GM21717 (cell line): ENCODE measurements at regions not wholly inside any gene's neighbourhood (a gene's known extent, or its start where the extent isn't known, plus 50 kb on each side); places are given as distances from the start of the nearest gene placed in this dataset.
"Not testable (repeated sequence)": the region's sequence is repeated elsewhere in the genome, so short reads cannot be mapped to it uniquely, and the experiment has no call there.

Experiments used
- ATAC-seq: cut with Tn5 transposase; IDR thresholded peaks from one replicate; pipeline ENCODE4 v1.9.1; 2021; ENCODE audit warnings: mild to moderate bottlenecking, moderate library complexity; ENCODE audit not compliant: unreplicated experiment

DNA sequence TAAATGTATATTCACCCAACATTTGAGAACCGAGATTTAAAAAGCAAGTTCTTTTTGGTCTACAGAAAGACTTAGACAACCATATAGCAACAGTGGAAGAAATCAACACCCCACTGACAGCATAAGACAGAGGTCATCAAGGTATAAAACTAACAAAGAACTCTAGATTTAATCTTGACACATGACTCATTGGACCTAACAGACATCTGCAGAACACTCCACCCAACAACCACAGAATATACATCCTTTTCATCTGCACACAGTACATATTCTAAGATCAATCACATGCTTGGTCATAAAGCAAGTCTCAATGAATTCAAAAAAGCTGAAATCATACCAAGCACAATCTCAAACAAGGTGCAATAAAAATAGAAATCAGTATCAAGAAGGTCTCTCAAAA, 65.8 kb downstream of the SPIN4 start:
- no peak for ATAC-seq

DNA sequence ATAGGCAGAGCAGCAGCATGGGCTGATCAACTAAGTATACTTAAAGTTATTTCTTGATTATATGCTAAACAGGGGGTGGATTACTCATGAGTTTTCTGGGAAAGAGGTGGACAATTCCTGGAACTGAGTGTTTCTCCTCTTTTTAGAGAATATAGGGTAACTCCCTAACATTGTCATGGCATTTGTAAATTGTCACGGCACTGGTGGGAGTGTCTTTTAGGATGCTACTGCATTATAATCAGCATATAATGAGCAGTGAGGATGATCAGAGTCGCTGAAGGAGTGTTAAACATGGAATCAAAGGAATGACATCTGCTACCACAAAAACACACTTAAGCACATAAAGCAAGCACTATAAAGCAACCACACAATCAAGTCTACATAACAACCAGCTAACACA, 66.5 kb downstream of the SPIN4 start:
- ATAC-seq: no peak

DNA sequence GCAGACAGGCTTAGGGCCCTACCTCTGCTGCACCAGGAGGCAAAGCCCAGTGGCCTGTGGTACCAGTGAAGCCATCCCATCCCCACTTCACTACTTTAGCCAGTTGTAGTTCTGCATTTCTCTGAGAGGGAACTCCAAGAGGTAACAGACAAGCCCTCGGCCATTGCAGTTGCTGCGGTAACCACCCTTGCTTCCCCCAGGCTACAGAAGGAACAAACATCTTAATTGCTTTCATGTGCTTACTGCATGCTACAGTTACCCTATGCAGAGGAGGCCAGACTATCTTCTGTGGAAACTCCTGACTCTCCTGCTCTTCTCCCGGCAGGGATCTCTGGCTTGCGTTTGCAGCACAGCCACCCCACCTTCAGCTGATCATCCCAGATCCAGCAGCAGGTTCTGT, 67.8 kb downstream of the SPIN4 start:
- no peak for ATAC-seq

DNA sequence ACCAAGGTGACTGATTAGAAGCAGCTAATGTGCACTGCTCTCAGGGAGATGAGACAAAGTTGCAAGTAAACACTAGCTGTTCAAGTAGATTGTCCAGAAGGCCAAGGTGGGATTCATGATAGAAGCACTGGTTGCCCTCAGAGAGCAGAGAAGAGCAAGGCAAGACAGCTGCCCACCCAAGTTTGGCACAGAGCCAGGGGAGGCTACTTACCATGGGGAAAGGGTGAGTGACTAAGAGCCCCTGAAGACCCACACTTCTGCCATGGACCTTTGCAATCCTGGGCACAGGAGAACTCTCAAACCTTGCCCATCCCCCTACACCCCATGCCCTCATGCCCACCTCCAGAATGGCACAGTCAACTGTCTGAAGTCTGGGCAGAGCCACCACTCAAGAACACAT, 68.3 kb downstream of the SPIN4 start:
- ATAC-seq: no peak

DNA sequence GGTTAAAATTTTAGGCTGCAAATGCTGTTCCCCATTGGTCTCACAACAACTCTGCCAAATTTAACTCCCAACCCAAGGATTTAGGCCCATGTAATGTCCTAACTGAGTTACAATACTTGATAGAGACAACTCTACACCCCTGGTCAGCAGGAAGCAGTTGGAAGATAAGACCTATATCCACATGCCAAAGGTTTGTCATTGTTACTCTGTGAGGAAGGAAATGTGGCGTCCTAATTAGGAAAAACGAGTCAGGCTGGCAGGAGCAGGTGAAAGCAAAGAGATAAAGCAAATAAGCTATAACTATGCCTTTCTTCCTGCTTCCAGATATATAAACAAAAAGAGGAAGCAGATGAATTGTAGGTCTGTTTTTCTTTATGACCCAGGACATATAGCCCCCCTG, 69.1 kb downstream of the SPIN4 start:
- no peak for ATAC-seq

DNA sequence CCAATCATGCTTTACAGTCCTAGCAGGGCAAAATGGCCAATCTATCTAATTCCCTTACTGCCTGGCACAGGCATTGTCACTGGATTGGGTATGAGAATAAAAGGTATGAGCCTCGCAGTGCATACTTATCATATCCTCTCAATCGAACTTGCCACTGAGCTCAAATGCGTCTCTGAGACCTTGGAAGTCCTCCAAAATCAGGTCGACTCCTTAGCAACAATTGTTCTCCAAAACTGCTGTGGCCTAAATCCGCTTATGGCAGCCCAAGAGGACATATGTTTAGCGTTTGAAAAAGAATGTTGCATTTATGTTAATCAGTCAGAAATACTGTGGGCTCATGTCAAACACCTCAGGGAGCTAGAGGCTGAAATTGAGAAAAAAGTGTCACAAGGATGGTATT, 69.7 kb downstream of the SPIN4 start:
- ATAC-seq: no peak

DNA sequence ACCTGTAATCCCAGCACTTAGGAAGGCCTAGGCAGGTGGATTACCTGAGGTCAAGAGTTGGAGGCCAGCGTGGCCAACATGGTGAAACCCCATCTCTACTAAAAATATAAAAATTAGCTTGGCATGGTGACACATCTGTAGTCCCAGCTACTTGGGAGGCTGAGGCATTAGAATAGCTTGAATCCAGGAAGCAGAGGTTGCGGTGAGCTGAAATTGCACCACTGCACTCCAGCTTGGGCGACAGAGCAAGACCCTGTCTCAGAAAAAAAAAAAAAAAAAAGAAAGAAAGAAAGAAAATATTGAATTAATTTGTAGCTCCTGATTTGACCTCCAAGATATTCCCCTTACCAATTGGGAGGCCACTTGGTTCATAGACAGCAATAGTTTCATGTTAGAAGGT, 73.7 kb downstream of the SPIN4 start:
- not testable (repeated sequence) for ATAC-seq

DNA sequence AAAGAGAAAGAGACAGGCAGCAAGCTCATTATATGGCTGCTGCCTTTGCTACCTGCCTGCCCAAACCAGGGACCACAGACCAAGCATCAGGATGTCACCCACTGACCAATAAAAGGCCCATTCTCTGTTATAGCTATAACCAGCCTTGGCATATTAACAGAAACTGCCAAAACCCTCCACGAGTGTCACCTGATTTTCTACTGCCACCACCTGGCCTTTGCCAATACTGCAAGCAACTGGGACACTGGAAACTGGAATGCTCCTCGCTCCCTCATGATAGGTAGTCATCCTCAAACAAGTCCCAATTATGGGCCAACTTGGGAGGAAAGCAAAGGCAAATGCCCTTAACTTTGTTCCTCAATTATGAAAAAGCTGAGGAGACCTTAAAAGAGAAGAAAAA, 76.0 kb downstream of the SPIN4 start:
- peak; percentile 76 for ATAC-seq

DNA sequence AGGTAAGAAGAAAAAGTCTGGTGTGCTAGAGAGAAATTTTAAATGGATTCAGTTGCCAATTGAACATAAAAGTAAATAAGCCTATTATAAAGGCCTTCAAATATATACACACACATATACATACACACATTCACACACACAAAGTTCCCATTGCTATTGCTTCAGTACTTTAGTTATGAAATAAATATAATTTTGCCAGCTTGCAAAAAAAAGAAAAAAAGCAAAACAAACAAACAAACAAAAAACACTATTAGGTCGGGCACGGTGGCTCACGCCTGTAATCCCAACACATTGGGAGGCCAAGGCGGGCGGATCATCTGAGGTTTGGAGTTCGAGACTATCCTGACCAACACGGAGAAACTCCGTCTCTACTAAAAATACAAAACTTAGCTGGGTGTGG, 80.3 kb downstream of the SPIN4 start:
- ATAC-seq: no peak

DNA sequence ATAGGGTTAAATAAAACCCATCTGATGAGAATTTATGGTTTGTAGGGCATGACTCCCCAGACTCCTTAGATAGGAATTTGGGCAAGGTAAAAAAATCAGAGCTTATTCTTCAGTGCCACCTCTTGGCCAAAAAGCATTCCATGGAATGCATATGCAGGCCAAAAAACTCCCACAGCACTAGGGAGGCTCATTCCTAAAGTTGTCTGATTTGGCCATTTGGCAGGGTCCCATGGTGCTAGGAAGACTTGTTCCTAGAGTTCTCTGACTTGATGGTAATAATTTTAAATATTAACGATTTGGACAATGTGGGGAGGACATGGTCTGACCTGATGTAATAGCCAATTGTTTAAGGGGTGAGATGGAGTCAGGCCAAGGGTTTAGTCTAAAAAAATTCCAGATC, 93.0 kb downstream of the SPIN4 start:
- no peak for ATAC-seq

DNA sequence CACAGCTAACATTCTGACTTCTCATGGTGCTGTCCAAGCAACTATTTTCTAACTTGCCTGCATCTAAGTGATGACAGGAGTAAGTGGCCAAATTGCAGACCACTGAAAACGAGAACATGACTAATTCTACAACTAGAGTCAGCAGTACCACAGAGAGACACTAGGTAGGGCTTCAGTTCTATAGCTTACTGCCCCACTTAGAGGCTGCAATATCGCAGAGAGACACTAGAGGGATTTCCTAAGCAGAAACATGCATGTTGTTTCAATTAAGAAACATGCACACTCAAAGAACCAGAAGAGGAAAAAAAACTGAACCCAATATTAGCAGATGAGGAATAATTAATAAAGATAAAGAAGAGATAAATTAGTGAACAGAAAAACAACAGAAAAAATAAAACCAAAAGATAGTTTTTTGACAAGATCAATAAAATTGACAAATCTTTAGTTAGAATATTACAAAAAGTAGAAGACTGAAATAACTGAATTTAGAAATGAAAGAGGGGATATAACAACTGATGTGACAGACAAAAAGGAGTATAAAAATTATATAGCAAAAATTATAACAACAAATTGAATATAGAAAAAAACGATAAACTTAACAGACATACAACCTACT, 100.8 kb downstream of the SPIN4 start:
- ATAC-seq: peak; percentile 100

DNA sequence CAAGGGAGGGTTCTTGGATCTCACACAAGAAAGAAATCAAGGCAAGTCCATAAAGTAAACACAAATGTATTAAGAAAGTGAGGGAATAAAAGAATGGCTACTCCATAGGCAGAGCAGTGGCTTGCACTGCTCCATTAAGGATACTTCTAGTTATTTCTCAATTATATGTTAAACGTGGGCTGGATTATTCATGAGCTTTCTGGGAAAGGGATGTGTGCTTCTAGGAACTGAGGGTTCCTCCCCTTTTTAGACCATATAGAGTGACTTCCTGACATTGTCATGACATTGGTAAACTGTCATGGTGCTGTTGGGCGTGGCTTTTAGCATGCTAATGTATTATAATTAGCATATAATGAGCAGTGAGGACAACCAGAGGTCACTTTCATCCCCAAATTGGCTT, 108.4 kb downstream of the SPIN4 start:
- ATAC-seq: not testable (repeated sequence)

DNA sequence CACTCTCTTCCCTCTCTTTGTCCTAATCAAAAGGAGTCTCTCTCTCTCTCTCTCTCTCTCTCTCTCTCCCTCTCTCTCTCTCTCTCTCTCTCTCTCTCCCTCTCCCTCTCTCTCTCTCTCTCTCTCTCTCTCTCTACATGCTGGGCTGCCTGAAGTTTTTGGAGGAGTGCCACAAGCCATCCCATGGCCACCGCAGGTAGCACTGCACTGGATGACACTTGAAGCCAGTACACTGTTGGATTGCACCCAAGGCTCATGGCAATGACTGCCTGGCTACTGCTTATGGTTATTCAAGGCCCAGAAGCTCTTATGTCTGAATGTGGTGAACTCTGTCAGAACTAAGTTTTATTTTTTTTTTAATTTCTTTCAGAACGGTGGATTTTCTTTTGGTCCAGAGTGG, 115.2 kb downstream of the SPIN4 start:
- ATAC-seq: not testable (repeated sequence)

DNA sequence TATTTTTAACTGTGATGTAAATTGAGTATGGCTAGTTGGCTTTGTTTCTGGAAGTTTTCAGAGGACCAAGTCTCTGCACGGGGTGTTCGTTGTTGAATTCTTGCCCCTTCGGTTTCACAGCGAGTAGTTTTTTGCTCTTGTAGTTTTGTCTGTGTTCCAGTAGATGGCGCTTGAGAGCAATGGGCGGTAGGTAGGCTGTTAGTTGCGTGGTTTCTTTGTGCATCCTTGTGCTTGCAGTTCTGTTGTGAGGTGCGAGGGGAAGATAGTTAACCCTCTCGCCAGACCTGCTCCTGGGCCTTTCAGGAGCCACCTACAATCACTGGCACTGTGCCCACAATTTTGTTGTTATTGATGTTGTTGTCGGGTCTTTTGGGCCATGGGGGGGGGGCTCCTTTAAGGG, 118.1 kb downstream of the SPIN4 start:
- ATAC-seq: not testable (repeated sequence)

DNA sequence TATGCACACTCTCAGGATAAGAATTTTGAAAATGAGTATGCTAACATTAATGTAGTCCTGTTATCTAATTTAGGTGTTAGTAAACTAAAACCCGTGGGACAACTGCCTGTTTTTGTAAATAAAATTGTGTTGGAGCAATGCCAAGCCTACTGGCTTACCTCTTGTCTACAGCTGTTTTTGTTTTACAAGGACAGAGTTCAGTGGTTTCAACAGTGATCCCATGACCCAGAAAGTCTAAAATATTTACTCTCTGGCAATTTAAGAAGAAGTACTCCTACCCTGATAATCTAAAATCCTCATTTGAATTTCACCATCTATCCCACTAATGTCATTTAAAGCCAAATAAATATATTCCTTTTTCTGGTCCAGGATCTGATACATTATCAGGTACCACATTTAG, 132.9 kb downstream of the SPIN4 start:
- ATAC-seq: not testable (repeated sequence)

DNA sequence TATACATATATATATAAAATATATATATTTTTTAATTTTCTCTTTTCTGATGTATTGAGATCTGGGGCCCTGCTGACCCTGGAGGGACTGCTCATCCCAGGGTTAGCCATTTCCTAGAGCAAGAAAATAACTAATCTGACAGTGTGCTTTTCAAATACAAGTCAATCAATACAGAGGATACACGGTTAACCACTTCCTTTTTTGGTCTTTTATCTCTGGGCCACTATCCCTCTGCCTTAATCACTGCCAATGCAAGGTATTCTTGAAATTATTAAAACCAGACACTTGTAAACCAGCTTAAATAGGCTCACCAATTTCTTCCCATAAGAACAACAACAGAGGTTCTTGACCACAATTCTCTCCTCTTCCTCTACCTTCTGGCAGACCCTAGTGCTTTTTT, 133.6 kb downstream of the SPIN4 start:
- not testable (repeated sequence) for ATAC-seq

DNA sequence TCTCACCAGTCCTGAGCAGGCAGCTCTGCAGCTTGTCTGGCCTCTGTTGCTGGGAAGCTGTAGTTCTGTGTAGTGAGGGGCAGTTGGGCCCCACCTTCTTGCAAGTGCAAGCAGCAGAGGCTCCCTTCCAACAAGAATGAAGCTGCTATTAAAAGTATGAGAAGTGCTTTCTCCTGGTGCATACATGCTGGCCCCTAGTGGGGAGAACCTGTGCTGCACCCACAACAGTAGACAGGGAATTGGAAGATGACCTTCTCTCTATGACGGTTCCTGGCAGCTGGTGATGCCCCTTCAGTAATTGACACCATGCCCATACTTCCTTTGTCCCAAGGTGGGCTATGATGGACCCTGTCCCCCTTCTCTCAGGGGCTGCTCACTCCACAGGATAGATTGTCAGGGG, 141.5 kb downstream of the SPIN4 start:
- peak; percentile 61 for ATAC-seq

DNA sequence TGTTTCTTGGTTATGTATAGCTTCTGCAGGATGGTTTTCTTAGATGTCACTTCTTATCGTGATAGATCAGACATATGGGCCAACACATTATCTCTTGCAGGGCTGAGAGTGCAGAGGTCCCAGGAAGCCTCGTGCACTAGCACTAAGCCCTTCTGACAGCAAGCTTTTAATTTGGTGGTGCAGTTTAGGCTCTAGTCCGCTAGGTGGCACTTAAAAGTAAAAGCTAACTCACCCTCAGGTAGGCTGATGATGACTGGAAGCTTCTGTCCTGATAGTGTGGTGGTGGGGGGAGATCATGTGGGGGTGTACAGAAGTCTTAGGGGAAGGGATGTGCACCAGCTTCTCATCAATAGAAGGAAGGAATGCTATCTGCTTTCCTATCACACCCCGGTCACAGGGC, 142.0 kb downstream of the SPIN4 start:
- ATAC-seq: peak; percentile 53

DNA sequence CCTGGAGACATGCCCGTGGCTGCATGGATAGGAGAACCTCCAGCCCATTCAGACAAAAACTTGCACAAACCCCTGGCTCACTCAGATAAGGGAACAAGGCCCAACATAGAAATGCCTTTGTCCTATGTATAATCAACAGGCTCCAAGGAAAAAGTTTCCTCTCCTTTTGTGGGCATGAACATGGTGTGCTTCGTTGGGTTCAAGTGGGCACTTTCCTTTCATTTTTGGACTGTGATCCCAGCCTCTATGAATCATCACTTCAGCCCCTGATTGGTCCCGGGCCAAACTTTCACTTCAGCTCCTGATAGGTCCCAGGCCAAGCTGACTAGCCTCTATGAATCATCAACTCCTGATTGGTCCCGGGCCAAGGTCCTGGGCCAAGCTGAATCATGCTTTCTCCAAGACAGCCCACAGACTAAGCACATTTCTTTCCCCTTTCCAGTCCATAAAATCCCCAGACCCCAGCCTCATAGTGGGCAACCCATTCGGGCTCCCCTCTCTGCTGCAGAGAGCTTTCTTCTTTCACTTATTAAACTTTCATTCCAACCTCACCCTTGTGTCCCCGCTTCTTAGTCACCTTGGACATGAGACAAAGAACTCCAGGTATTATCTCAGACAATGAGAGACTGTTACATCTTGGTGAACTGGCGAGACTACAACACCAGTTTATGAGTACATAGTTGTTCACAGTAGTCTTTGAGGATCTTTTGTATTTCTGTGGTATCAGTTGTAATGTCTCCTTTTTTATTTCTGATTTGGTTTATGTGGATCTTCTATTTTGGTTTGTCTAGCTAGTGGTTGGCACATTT, 146.7 kb downstream of the SPIN4 start:
- not testable (repeated sequence) for ATAC-seq

DNA sequence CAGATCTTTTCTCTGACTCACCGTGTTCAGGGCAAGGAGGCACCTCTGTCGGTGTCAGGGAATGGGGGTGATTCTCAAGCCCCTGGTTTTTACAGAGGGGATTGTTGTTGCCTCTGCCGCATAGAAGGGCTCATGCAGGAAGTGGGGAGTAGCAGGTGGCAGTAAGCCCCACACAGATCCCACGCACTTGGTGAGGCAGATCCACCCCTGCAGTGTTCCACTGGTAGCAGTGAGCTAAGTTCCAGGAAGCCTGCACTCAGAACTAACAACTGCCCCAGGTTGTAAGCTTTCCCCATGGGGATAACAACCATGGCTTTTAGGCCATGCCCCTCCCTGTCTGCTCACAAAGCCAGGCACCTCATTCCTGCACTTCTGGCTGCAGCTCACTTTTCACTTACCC, 149.1 kb downstream of the SPIN4 start:
- not testable (repeated sequence) for ATAC-seq

DNA sequence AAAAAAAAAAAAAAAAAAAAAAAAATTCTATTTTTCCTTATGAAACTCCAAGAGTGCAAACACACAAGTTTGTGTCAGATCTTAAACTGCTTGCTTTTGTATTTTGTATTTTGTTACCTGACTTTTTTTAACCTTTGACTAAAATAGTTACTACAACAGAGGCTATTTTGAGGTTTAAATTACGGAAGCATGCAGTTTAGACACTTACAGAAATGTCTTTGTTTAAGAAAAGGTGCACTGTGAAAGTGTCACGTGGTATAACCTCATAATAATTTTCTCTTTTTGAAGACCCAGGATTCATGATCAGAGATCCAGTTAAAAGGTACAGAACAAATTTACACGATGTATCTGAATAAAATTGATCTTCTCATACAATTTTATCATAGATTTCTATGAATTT, 152.4 kb downstream of the SPIN4 start:
- ATAC-seq: not testable (repeated sequence)

DNA sequence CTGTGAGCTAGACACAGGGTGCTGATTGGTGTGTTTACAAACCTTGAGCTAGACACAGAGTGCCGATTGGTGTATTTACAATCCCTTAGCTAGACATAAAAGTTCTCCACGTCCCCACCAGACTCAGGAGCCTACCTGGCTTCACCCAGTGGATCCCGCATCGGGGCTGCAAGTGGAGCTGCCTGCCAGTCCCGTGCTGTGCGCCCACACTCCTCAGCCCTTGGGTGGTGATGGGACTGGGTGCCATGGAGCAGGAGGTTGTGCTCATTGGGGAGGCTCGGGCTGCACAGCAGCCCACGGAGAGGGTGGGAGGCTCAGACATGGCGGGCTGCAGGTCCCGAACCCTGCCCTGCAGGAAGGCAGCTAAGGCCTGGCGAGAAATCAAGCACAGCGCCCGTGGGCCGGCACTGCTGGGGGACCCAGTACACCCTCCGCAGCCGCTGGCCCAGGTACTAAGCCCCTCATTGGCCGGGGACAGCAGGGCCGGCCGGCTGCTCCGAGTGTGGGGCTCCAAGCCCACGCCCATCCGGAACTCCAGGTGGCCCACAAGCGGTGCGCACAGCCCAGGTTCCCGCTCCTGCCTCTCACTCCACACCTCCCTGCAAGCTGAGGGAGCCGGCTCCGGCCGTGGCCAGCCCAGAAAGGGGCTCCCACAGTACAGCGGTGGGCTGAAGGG, 158.6 kb downstream of the SPIN4 start:
- ATAC-seq: not testable (repeated sequence)
